Choroid plexus epithelial cell (primary cell): ENCODE measurements at regions not wholly inside any gene's neighbourhood (a gene's known extent, or its start where the extent isn't known, plus 50 kb on each side); places are given as distances from the start of the nearest gene placed in this dataset.

Experiments used
- DNase-seq: peaks from one replicate; pipeline ENCODE4 v3.0.0-alpha.2; 2010; ENCODE audit warnings: low read depth
- H3K4me3 ChIP-seq: 2 replicates; pipeline ENCODE4 v1.5.1; 2011; ENCODE audit warnings: low read depth, mild to moderate bottlenecking, control low read depth, low read length, moderate library complexity
- TF ChIP-seq, protein P1 (sequence below): conservative IDR thresholded peaks from 2 replicates; pipeline ENCODE4 v1.5.1; 2011; ENCODE audit warnings: low read depth, mild to moderate bottlenecking, control low read depth, inconsistent platforms, low read length, moderate library complexity

- no peak overlapping the region for H3K4me3 ChIP-seq
- no peak for DNase-seq
- TF ChIP-seq, protein P1, sequence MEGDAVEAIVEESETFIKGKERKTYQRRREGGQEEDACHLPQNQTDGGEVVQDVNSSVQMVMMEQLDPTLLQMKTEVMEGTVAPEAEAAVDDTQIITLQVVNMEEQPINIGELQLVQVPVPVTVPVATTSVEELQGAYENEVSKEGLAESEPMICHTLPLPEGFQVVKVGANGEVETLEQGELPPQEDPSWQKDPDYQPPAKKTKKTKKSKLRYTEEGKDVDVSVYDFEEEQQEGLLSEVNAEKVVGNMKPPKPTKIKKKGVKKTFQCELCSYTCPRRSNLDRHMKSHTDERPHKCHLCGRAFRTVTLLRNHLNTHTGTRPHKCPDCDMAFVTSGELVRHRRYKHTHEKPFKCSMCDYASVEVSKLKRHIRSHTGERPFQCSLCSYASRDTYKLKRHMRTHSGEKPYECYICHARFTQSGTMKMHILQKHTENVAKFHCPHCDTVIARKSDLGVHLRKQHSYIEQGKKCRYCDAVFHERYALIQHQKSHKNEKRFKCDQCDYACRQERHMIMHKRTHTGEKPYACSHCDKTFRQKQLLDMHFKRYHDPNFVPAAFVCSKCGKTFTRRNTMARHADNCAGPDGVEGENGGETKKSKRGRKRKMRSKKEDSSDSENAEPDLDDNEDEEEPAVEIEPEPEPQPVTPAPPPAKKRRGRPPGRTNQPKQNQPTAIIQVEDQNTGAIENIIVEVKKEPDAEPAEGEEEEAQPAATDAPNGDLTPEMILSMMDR: no peak
Measured at GRCh38 chr2:155315768-155316167, 617.3 kb downstream of the KCNJ3 start.

- TF ChIP-seq, protein P1: no peak
- no peak overlapping the region for H3K4me3 ChIP-seq
- peak; percentile 34 for DNase-seq
Measured at GRCh38 chr2:155310589-155310988, 612.1 kb downstream of the KCNJ3 start.

GRCh38 chr2:155309483-155309882 is 611.0 kb downstream of the KCNJ3 start:
- DNase-seq: no peak
- no peak overlapping the region for H3K4me3 ChIP-seq
- TF ChIP-seq, protein P1: no peak

- no peak for DNase-seq
- no peak overlapping the region for H3K4me3 ChIP-seq
- TF ChIP-seq, protein P1: no peak
Measured at GRCh38 chr2:155308367-155309009, 610.0 kb downstream of the KCNJ3 start.

- no peak for DNase-seq
- H3K4me3 ChIP-seq: no peak overlapping the region
- TF ChIP-seq, protein P1: no peak
Measured at GRCh38 chr2:155301221-155301620, 602.7 kb downstream of the KCNJ3 start.

DNA sequence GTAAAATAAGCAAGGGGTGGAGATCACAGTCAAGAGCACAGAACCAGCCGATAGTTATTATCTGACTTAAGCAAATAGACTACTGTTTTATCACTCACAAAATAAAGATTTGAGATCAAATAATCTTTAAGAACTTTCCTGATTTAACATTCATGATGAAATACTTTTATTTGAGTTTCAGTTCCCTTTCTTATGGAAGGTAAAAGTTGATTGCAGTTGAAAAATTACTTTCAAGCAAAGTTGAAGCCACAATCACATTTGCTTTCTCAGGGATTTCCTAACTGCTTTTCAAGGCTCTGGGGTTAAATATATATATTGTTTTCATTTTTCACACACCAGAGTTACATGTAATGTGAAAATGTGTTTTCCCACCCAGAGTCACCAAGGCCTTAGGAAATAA is 599.5 kb downstream of the KCNJ3 start:
- no peak overlapping the region for H3K4me3 ChIP-seq
- DNase-seq: no peak
- TF ChIP-seq, protein P1: no peak

DNA sequence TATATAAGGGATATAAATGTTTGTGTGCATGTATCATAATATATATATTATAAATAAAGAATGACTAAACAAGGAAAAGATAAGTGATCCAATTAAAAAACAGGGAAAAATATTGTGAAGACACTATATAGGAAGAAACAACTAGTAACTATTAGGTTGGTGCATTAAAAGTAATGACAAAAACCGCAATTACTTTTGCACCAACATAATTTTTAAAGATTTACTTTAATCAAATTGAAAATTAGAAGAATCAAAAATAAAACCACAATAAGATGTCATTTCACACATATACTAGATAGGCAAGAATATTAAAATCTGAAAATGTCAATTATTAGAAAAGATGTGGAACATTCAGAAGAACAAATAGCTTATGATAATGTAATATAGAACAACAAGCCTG is 595.9 kb downstream of the KCNJ3 start:
- no peak for DNase-seq
- H3K4me3 ChIP-seq: no peak overlapping the region
- TF ChIP-seq, protein P1: no peak
